Keratinocyte (primary cell): ENCODE measurements at regions not wholly inside any gene's neighbourhood (a gene's known extent, or its start where the extent isn't known, plus 50 kb on each side); places are given as distances from the start of the nearest gene placed in this dataset.

Experiments
- EZH2 ChIP-seq: IDR thresholded peaks from one replicate; pipeline ENCODE4 v1.6.1; 2012; ENCODE audit warnings: inconsistent platforms, mild to moderate bottlenecking, low read length, moderate library complexity
- TF ChIP-seq, protein P1 (sequence below), 3 experiments: IDR thresholded peaks in 1 of 3; conservative IDR thresholded peaks in 1 of 3; optimal IDR thresholded peaks in 1 of 3; 2 replicates in 2 of 3; 3 replicates in 1 of 3; pipeline versions ENCODE3 to v1.5.1; 2011; ENCODE audit warnings: low read length in 3 of 3, mild to moderate bottlenecking in 3 of 3, moderate library complexity in 2 of 3, control low read depth in 1 of 3, inconsistent platforms in 1 of 3; ENCODE audit not compliant: insufficient read depth in 2 of 3; ENCODE audit errors: extremely low read depth in 1 of 3

GRCh38 chr10:35903021-35903420 lies 260.9 kb upstream of the FZD8 start:
- TF ChIP-seq, protein P1, sequence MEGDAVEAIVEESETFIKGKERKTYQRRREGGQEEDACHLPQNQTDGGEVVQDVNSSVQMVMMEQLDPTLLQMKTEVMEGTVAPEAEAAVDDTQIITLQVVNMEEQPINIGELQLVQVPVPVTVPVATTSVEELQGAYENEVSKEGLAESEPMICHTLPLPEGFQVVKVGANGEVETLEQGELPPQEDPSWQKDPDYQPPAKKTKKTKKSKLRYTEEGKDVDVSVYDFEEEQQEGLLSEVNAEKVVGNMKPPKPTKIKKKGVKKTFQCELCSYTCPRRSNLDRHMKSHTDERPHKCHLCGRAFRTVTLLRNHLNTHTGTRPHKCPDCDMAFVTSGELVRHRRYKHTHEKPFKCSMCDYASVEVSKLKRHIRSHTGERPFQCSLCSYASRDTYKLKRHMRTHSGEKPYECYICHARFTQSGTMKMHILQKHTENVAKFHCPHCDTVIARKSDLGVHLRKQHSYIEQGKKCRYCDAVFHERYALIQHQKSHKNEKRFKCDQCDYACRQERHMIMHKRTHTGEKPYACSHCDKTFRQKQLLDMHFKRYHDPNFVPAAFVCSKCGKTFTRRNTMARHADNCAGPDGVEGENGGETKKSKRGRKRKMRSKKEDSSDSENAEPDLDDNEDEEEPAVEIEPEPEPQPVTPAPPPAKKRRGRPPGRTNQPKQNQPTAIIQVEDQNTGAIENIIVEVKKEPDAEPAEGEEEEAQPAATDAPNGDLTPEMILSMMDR (optimal IDR thresholded peaks at IDR 0.05 in 1 of 3, IDR thresholded peaks at IDR 0.05 in 1 of 3, conservative IDR thresholded peaks at IDR 0.05 in 1 of 3; ENCODE audit: extremely low read depth in 1 of 3, insufficient read depth in 2 of 3, low read length in 3 of 3), result no peak
- TF ChIP-seq EZH2, result no peak
